DMS79 (cell line): ENCODE measurements at regions not wholly inside any gene's neighbourhood (a gene's known extent, or its start where the extent isn't known, plus 50 kb on each side); places are given as distances from the start of the nearest gene placed in this dataset.

Experiments
- DNase-seq: peaks from one replicate; lab custom pipeline; 2025; lab: John Stamatoyannopoulos, UW

DNA sequence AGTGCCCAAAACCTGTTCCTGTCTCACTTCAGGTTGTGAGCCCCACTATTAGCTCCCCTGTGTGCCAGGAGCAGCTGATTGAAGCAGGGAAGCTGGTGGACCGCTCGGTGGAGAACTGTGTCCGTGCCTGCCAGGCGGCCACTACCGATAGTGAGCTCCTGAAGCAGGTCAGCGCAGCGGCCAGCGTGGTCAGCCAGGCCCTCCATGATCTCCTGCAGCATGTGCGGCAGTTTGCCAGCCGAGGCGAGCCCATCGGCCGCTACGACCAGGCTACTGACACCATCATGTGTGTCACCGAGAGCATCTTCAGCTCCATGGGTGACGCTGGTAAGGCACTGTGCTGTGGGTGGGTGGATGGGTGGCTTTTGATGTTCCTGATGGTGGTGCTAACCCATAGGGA lies 334.1 kb upstream of the TPM1 start:
- no peak for DNase-seq

DNA sequence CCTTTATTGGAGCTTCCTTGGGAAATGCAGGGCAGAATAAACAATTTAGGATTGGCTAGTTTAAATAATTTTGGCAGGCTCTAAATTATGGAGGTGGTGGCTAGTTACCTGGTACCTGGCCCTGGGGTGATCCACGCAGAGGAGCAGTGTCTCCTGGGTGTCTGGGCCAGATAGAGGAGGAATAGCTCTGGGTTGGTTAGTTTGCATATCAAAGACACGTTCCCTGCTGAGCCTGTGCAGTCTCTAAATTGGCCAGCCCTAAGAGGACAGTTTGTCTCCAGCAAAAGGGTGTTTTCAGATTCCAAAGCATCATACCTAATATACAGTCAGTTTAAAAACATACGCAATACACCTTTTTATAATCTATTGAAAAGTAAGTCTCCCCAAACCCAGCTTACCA lies 333.3 kb upstream of the TPM1 start:
- no peak for DNase-seq

DNA sequence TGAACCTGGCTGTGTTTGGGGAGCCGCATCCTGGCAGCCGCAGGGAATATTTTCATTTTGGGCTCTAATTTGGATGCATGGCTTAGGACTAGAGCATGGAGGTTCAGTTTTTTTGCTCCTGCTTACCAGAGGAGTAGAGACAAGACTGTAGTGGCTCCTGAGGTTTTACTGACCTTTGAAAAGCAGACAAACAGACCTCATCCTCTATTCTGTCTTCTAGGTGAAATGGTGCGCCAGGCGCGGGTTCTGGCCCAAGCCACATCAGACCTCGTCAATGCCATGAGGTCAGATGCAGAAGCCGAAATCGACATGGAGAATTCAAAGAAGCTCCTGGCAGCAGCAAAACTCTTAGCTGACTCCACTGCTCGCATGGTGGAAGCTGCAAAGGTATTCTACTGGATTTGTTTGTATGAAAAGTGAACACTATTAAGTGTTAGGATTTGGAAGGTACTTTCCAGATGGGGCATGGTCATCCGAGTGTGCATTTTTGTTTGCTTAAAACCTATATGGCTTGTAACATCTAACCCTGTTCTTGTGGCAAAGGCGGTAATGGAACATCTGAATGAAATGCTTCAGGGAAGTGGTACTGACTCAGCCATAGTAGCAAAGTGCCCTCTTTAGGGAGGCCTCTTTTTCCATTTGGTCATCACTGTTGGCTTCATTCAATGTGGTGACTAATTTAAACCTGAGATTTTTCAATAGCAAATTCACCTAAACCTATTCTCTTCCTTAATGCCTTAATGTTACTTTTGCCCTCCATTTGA lies 330.7 kb upstream of the TPM1 start:
- no peak for DNase-seq

DNA sequence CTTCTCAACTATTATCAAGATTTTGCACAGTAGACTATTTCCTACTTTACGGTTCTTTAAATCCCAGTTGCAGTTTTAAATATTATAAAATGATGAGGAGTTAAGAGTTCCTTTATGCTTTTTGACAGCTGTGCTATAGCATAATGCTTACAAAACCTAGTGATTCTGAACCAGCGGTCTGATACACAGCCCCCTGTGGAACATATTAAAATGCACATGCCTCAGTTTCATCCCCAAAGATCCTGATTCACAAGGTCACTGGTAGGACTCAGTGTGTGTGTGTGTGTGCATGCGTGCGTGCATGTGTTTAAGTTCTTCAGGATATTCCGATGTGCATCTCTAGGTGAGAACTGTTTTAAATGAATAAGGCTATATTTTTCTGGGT lies 330.1 kb upstream of the TPM1 start:
- DNase-seq, result no peak

DNA sequence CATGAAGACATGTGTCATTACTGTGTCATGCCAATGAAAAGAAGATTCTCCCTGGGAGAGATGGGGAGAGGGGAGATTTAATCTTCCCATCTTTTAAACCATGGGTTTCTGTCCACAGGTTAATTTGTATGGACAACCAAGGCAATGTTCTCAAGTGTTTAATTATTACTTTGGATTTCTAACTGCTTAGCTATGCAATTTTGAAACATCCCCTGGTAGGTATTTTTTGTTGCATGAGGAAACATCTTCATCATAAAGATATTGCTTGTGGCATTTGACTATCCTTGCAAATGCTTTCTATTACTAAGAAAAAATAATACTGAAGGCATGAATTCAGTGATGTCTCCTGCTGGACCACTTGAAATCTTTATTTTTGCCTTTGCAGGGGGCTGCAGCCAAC lies 326.6 kb upstream of the TPM1 start:
- no peak for DNase-seq

DNA sequence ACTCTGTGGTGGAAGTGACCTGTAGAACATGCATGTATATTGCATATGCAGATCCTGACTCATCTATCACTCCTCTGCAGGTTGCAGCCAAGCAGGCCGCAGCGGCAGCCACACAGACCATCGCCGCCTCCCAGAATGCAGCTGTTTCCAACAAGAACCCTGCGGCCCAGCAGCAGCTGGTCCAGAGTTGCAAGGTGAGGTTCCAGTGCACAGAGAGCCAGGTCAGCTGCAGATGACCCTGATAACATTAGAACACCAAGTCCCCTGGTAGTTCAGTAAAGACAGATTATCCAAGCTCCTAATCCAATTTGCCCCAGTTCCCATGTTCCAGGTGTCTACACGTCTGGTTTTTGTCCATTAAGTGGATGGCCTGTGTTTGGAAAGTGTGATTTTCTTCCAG lies 325.1 kb upstream of the TPM1 start:
- no peak for DNase-seq

DNA sequence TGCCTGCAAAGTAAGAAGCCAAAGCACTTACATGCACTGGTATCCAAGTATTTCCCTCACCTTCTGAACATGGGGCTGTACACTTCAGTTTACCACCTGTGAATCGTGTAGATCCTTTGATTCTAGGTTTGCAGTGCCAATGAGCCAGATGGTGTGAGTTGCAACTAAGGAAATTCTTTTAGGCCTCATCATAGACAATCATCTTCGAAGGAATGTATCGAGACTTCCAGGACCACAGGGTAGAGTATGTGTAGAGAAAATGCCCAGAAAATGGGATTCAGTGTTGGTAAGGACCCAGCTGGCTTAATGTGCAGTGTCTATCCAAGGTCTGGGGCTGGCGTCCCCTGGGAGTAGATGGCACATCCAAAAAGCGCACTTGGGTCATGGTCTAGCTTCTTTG lies 323.2 kb upstream of the TPM1 start:
- no peak for DNase-seq

DNA sequence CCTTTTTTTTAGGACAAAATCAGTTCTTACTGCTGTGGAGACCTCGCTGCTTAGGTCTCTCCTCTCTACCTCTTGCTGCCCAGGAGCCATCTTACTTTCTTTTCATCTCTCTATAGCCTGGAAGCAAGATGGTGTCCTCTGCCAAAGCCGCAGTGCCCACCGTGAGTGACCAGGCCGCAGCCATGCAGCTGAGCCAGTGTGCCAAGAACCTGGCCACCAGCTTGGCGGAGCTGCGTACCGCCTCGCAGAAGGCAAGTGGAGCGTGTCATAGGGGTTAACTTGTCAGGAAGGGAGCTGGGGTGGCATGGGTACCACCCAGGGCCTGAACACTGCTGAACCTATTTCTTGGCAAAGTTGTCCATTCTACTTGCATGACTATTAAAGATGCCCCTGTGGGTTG lies 320.3 kb upstream of the TPM1 start:
- no peak for DNase-seq

DNA sequence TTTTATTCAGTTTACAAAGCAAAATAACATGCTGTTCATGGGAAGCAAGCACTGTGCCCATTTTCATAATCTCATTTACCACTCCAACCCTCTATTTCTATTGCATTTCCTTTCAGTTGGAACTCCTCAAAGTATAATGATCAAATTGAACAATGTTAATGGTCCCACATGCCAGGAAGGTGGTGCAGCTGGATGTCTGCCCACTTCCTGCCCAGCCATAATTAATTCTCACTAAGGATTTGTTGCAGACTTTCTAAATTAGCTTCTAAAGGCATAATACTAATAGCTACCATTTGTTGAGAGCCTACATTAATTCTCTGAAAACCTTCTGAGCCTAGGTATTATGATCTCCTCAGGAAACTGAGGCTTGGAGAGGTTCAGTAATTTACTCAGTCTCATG lies 316.1 kb upstream of the TPM1 start:
- DNase-seq, result no peak

DNA sequence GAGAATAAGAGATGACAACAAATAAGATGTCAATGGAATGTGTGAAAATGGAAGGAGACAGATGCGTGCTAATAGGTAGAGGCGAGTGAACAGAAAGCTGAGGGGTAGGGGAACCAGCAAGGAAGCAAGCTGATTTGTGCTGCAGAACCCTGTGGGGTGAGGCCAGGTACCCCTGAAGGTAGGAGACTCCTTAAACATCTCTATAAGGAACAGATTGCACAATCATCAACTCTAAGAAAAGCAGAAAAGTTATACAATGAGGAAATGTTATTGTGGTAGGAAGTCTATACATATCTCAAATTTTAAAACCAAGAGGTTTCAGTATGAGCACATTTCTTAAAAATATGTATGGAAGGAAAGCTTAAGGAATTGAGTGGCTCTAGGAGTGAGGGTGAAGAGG lies 315.0 kb upstream of the TPM1 start:
- no peak for DNase-seq

DNA sequence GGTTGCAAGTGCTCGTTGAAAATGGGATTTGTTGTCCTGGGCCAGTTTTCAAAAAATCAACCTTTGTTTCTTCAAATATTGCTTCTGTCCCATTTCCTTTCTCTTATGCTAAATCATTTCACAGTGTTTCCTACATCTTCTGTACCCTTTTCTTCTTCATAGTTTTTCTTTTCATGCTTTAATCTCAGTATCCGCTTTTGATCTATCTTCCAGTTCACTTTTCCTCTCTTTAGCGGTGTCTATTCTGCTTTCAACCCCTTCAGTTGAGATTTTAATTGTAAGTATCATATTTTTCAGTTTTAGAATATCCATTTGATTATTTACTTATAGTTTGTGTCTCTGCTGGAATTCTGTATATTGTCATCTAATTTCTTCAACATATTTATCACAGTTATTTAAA lies 311.7 kb upstream of the TPM1 start:
- DNase-seq, result no peak

DNA sequence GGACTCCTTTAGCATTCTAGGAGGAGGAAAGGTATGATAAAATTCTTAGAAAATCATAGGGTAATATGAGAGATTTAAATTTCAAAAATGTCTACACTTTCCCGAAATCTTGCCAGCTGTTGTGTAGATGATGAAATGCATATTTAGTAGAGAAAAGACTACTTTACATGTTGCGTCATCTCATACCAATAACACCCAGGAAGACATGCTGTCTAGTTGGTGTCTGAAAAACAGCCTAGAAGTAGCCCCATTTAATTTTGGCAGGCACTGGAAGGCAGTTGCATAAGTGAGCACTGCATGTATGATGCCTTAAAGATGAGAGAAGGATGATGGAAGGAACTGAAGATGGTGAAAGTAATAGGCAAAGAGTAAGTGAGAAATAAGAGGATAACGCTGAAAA lies 310.5 kb upstream of the TPM1 start:
- DNase-seq, result no peak

DNA sequence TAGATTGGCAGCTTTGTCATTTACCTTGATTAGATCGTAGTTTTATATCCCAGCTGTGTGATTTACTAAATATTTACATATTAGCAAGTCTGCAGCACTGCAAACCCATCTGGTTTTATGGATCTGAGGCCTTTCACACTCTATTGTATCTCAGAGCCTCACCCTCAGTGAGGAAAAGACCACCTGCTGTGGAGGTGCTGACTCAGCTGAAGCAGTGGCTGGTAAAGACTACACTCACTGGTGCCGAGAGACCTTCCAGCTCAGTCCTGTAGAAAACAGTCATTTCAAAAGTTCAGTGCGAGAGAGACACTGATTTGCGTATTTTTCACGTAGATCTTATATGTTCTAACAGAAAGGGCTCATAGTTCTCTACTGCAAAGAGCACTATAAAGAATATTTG lies 307.8 kb upstream of the TPM1 start:
- no peak for DNase-seq

DNA sequence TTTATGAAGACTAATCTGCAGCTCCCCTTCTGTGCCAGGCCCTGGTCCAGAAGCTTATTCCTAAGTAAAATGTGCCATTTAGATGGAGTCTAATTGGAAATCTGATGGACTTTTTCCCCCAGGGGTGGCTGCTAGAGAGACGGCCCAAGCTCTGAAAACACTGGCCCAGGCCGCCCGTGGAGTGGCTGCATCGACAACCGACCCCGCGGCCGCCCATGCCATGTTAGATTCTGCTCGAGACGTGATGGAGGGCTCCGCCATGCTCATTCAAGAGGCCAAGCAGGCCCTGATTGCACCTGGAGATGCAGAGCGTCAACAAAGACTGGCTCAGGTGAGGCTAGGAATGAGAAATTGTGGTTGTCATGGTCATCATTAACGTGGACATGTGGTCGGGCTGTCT lies 305.8 kb upstream of the TPM1 start:
- DNase-seq, result no peak

DNA sequence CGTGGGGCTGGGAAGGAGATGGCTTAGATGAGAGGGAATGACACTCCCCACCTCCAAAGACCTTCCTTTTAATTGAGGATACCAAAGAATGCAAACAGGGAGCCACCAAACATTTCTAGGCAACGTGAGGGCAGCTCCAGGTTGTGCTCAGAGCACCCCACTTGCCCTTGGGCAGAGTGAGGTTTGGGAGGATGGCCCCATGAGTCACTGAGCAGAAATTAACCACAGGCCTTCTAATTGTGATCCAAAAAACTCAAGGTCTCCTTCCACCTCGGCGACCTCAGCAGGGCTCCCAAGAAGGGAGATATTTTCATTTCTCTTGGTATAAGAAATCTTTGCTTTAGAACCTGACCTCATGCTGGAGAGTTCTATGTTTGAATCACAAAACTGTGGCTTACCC lies 305.0 kb upstream of the TPM1 start:
- no peak for DNase-seq

DNA sequence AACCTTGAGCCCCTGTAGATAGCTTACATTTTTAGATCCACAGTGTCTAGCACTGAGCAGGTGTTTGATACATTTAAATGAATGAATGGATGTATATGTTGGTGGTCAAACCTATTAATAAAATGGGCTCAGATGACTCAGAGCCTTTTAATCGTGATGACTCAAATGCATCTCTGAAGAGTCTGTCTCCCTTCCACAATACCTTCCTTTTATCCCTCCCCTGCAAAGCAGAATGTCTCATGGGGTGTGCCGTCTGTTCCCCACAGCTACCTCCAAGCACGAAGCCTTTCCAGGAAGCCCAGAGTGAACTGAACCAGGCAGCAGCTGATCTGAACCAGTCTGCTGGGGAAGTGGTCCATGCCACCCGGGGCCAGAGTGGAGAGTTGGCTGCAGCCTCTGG lies 303.5 kb upstream of the TPM1 start:
- DNase-seq, result no peak

DNA sequence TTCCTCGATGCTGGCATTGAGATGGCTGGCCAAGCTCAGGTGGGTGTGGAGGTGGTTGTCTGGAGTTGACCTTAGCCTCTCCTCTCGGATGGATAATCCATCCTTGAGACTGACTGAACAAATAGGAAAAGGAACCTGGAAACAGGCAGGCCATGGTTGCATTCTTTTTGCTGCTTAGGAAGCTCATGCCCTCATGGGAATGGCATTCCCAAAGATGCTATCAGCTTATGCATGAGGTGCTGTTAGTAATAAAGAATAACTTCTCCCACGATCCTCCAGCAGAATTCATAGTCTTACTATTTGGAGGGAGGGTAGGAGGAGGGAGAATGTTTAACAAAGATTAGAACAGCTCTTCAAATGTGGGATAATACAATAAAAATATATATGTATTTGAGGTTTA lies 303.0 kb upstream of the TPM1 start:
- DNase-seq, result no peak

DNA sequence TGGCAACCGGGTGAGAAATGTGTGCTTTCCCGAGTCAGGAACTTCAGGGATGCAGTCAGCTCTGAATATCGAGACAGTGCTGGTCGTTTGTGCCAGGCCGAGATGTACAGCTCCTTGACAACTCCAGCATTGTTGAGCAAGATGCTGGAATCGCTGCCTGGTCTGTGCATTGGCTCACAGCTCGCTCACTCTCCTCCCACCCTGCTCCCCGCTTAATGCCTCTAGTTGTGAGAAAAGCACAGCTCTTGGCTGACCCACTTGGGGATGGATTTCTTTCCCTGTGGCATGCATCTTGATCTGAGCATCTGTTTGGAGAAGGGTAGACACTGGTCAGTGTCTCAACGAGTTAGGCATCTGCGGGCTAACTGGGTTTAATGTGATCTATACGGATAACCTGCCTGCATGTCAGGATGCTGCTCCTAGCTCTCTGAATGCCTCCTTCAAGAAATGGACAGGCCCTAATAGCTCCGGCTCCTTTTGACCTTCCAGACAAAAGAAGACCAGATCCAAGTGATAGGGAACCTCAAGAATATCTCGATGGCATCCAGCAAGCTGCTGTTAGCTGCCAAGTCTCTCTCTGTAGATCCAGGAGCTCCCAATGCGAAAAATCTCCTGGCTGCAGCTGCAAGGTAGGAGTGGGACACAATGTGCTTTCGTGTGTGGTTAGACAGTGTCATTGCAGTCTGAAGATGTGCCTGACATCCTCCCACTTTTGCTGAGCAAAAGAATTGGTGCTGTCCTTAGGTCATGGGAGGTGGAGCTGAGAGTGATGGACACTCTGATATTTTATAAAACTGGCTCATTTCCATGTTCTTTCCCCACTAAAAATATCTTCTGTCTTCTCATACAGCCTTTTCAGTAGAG lies 302.2 kb upstream of the TPM1 start:
- DNase-seq, result no peak

DNA sequence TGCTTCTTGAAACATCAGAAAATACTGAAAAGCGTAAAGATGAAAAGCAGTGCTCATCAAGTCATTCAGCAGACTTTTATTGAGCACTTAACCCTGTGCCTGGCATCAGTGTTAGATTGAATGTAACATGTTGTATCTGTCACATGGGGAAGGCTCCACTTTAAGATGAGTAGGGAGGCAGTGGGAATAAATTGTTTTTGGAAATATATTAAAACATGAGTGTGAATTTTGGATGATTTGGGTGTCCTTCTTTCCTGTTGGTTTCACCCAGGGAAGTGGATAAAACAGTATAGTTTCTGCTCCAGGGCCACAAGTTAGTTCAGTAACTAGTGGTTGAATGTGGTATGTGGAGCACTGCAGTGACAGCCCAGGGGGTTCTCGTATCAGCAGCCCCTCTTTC lies 301.4 kb upstream of the TPM1 start:
- DNase-seq, result no peak

DNA sequence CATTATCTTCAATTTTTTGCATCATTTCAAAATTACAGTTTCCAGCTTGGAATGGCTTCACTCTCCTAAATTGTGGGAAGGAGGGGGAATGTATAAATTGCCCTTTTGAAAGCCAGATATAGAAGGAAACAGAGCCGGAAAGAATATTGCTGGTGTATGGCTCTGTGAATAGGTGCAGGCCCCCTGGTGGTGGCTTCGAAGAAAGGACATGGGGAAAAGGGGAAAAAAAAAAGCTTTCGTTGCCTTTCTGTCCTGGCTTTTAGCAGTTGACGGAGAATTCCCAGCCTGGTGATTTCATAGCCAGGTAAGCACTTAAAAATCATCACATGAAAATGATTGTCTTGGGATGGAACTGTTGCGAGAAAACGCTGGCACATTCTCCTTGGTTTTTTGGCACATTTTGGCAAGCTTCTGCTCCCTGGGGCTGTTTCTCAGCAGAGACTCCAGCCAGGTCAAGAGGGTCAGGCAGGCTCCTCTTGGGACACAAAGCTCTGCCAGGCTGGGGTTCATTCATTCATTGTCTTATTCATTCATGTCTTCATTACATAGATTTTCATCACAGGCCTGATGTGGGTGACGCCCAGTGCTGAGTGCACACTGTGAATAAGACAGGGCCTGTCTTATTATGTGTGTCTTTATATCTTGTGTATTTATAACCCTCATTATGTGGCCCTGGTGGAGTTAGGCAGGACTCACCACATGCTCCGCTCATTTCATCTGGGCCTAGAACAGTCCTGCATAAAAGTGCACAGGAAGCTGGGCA lies 300.0 kb upstream of the TPM1 start:
- DNase-seq, result no peak

DNA sequence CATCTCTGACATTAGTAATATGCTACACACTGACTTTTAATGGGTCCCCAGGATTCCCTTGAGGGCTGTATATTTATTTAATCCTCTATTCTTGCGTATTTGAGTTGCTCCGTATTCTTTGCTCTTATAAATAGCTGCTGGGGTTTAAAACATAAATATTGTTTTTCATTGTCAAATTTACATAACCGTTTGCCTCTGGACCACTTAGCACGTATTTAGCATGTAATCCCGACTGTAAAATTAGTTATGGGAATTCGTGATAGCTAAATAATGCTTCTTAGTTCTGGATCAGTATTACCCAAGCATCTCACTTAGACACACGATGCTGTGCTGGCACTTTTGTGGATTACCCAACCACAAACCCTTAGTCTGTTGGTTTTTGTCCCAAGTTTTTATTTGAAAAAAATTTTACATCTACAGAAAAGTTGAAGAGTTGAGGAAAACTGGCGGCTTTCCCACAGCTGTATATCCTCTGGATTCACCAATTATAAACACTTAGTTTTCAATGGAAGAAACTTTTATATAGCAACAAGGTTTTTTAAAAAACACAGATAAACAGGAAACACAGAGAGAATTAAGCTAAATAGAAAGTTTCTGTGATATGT lies 296.8 kb upstream of the TPM1 start:
- DNase-seq, result no peak

DNA sequence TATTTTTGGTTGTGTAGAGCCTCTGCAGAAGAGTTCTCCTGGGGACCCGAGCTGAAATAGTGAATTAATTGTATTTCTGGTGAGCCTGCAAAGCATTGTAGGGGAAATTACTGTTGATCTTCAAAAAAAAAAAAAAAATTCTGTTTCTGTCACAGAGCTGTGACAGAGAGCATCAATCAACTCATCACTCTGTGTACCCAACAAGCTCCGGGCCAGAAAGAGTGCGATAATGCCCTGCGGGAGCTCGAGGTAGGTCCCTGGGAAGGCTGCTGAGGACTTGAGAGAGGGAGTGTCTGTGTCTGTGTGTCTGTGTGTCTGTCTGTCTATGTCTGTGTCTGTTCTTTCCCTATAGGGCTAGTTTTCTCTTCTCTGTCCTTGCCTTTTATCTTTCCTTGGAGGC lies 294.4 kb upstream of the TPM1 start:
- no peak for DNase-seq
